HG03066 (cell line): ENCODE measurements at regions not wholly inside any gene's neighbourhood (a gene's known extent, or its start where the extent isn't known, plus 50 kb on each side); places are given as distances from the start of the nearest gene placed in this dataset.

Source experiments
- ATAC-seq: cut with Tn5 transposase; IDR thresholded peaks from one replicate; pipeline ENCODE4 v1.9.1; 2021; ENCODE audit warnings: low read depth; ENCODE audit not compliant: unreplicated experiment

DNA sequence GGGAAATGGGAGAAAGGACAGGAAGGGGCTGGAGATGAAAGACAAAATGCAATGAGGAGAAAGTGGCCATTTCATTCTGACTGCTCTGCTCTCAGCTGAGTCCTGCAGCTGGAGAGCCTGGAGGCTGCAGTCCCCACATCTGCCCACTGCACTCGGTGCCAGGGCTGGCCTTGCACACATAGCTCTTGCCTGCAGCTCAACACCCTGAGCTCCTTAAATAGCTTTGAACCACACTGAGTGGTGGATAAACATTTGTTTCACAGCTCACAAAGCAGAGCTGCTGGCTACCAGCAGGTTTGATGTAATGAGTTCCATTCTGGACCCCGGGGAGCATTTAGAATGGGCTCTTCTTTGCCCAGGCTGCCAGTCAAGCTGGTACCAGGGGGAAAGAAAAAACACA, 426.1 kb upstream of the CADM1 start:
- ATAC-seq = no peak

DNA sequence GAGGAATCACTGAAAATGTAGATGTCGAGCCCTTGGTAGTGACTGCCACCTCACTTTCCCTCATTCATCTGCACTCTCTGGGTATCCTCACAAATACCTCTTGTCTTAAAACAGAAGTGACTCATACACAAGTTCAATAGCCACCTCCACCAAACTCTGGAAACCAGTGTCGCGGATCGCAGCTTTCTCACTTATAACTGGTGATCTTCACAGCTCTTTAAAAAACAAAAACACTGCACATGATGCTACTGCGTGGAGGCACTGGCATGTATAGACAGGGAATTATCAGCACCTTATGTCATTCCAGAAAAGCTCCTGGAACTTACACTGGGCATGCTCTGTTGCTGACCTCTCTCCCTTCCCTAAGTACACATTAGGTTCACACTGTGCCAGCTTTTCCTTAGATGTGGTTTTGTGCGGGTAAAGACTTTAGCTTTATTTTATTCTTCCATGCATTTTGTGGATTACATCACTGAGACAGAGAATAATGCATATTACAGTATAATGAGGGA, 425.5 kb upstream of the CADM1 start:
- peak; percentile 34 for ATAC-seq

DNA sequence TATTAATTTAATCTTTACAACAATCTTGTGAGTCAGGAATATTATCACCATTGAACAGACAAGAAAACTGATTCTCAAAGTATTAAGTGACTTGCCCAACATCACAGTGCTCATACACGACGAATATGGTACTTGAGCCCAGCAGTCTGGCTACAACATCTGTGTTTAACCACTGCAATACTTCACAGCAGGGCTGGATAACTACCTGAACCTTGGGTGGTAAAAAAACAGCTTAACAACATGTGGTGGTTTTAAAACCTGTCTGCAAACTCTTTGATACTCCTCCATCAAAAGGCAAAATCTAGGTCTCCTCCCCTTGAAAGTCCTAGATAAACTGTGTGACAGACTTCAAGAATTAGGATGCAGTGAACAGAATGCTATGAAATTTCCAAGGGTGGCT, 424.6 kb upstream of the CADM1 start:
- no peak for ATAC-seq

DNA sequence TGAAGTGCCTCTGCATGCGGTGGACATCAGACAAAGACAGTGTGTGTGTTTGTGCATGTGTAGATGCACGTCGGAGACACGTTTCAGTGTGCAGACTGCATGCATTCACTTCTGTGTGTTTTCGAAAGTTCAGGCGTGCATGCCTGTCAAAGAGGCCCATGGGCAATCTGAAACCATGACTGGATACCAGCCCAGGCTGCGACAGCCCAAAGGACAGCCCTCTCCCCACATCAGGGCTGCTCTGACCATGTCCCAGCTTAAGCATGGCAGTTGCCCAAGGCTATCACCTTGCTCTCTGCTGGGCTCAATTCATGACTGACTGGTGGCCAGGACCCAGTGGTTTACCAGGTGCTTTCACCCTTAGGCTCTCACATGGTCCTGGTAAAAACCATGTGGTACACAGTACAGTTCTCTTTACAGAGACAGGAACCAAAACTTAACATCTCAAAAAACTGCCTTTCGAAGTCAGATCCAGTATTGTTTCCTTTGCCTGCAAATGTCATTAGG, 423.7 kb upstream of the CADM1 start:
- peak; percentile 39 for ATAC-seq

DNA sequence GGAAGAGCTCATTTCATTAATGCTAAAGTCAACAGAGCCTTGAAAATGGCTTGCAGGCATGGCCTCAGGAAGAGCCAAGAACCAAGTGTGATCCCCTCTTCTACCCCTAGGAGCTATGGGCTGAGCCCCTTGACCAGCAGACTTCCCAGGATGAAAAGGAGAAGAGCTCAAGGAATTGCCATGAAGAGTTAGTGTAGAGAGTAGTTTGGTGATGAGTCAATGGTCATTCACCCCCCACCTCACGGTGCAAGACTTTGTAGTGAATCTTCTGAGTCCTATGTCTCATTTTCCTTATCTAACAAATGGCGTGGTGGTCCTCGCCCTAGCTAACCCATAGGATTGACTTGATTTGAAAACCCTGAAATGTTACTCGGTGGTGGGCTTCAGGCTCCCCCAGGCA, 422.4 kb upstream of the CADM1 start:
- ATAC-seq = no peak

DNA sequence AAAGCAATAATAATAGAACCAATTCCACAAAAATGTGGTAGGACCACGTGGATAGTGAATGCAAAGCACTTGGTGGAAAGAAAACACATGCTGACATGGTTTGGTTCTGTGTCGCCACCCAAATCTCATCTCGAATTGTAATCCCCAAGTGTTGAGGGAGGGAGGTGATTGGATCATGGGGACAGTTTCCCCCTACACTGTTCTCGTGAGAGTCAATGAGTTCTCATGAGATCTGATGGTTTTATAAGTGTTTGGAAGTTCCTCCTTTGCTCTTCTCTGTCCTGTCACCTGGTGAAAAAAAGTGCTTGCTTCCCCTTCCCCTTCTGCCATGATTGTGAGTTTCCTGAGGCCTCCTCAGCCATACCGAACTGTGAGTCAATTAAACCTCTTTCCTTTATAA, 421.9 kb upstream of the CADM1 start:
- ATAC-seq = no peak

DNA sequence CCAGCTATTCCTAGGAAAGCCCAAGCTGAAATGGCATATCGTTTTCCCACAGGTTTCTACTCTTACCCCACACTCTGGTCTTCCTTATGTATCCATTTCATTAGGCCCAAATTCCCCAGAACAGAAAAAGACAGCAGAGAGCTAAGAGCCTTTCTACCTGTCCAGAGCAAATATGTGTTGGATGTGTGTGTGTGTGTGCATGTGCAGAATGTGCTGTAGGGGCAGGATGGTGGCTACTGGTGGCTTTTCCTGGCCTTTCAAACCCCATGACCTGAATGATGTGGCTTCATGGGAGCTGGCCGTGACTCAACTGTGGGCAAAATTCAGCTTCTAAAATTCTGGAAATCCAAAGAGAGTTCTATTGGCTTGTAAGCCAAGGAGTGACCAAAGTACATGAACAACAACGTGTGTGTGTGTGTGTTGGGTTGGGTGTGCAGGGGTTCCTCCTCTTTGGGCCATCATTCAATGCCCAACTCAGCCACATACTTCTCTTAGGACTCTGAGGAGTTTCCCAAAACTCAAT, 421.4 kb upstream of the CADM1 start:
- no peak for ATAC-seq

DNA sequence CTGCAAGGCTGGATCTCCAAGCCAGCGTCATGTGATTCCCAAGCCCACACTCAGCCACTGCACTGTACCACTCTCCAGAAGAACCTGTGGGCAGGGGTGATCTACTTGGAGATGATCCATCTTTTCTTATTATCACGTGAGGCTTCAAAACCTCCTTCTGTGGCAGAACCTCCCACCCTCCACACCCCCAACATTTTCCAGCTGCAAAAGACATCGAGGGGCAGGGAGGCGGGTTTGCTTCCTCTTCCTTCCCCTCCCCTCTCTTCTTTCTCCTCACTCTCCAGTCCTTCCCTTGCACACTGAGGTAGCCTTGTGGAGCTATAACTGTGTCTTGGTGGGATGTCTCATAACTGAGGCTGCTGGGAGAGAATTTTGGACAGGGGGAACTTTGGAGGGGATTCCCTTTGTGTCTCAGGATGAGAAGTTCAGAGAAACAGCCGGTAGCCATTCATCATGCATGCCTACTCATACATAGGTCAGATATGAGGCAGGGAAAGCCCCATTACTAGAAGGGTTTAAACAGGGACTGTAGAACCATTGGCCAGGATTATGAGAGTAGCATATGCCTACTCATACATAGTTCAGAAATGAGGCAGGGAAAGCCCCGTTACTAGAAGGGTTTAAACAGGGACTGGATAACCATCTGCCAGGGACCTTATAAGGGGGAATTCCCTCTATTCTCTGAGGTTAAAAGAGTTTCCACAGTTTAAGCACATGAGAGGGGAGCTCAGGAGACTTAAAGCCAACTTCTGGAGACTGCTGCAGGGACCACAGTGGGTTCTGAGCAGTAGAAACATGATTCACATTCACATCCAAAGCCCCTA, 420.7 kb upstream of the CADM1 start:
- ATAC-seq = peak; percentile 68

DNA sequence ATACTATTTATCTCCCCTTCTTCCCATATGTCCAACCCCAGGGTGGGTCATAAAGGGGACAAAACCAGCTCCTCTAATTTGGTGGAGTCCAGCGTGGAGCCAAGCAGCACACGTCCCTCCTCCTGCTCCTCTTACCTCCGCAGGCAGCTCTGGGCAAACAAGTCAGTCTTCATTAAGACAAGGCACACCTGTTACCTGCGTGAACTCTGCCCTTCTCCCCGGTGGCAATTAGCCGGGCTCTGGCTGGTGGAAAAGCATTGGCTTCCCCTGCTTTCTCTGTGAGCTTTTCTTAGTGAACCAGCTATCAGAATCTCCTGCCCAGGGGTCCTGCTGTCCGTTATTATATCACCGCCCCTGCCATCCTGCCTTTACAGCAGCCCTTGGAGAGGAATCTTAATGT, 418.7 kb upstream of the CADM1 start:
- ATAC-seq = no peak

DNA sequence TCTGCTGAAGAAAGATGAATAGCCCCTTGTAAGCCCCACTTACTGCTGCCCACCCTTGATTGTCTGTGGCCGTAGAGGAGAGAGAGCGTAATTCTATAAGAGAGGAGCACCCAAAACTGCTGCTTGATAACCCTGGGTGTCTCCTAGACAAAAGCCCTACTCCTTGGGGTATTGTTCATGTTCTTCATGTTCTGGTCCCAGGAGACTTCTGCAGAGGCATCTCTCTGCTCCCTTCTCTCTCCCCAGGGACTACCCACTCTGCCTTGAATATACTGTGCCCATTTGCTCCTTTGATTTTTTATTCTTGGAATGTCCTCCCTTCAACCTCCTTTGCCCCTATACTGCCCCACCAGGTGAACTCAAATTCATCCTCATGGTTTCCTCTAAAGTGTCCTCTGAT, 417.8 kb upstream of the CADM1 start:
- no peak for ATAC-seq

DNA sequence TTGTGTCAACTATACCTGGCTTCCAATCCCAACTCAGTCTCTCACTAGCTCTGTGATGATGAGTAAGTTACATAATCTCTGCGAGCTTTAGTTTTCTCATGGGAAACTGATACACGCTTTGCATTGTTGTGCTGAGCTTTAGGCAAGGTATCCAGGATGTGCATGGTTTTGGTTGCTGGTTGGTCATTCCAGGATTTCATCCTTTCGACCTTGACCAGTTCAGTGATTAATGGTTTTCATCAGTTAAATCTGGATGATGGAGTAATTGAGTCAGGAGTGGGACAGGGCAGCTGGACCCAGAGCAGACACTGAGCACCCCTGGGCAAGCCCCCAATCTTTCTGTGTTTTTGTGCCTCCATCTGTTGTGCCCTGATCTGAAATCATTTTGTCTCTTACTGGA, 417.3 kb upstream of the CADM1 start:
- no peak for ATAC-seq

DNA sequence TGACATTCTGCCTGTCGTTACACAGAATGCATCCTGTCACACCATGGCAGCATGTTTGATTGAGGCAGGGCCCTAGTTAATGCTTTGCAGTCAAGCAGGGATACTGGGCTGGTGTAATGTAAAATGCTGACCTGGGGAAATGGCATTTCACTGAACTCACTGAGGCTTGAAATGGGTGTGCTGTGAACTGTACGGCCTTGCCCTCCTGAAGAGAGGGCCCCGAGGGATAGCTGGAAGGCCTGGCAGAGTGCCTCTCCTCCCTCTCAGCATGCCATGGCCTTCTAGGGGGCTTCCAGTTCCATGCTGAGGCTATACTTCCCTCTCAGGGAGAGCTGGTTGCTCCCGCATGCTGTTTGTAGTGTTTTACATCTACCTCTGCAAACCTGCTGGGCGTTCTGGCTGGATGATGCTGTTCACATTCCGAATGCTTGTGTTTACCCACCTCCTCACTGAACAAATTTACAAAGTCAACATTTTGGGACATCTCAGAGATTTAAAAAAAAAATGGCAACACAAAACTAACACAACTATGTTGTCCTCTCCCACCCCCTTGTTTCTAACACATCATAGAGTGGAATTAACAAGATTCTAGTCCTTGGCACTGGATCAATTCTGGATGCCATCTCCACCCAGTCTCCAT, 416.7 kb upstream of the CADM1 start:
- no peak for ATAC-seq

DNA sequence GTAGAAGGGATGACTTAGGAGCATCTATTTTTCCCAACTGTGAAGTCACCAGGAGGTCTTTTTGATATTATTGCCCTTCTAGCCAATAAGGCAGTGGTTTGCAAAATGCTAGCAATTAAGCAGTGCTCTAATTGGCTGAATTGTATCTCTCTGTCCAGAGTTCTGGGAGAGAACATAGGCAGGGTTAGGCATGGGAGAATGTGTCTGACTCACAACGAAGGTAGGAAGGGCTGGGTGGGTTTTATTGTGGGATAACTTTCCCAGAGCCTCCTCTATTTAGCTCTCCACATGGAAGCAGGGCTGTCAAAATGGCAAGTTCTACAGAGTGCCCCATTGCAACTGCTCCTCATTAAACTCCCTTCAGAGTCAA, 415.9 kb upstream of the CADM1 start:
- ATAC-seq = peak; percentile 11

DNA sequence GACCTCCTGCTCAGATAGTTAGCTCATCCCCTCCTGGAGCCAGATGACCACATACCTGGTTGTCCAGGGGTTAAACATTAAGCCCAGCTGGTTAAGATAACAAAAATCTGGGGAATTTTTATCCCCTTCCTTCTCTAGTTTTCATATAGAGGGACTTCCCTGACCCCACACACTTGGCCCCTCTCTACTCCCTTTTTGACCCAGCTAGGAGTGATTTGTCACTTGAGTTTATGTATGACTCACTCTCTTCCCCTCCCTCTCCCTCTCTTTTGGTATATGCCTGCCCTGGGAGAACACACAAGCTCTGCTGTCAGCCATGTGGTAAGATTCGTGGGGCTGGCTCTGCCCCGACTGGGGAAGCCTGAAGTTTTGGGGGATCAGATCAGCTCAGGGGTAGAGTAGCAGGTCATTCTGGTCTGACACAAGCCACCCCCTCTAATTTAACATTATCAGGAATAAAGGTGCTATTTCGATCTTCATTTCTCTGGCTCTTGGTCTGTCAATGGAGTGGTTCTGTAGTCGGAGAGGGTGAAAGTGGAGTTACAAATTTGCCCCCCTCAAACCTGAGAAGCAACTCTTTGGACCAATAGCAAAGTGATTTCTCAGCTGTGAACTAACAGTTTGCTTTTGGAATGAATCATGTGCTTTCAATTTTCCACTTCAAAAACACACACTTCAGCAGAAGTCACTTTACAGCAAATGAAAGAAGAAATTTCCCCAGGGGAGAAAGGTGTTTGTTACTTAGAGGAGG, 415.3 kb upstream of the CADM1 start:
- ATAC-seq = peak; percentile 61

DNA sequence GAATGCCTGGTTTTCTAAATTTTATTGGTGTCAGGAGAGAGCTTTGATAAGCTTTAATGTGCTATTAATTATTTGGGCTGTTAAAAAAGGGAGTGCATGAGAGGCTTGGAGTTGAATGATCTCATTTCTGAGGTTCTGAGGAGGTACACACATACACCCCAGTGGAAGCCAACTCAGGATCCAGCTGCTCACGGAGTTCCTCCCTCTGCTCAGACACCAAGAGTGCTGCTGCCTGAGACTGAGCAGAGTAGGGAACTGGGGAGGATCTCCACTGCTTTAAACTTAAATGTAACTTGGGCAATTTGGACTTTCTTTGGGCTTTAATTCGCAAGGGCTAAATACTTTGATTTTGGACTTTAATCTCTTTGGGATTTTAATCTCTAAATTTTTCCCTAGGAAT, 414.4 kb upstream of the CADM1 start:
- no peak for ATAC-seq

DNA sequence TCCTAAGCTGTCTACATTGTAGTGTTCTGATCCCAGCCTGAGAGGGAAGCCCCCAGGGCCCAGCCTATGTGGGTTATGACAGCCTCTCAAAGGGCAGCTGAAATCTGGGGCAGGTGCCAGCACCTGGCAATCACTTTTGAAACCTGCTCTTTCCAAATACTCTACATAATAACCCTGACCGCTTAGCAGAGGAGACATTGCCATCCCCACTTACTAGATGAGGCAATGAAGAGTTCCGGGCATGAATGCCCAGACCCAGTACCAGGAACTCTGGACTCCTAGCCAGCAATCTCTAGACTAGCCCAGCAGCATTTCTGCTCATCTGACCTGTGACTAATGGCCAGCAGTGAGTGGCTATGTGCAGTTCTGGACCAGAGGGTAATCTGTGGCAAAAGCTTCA, 412.4 kb upstream of the CADM1 start:
- ATAC-seq = no peak

DNA sequence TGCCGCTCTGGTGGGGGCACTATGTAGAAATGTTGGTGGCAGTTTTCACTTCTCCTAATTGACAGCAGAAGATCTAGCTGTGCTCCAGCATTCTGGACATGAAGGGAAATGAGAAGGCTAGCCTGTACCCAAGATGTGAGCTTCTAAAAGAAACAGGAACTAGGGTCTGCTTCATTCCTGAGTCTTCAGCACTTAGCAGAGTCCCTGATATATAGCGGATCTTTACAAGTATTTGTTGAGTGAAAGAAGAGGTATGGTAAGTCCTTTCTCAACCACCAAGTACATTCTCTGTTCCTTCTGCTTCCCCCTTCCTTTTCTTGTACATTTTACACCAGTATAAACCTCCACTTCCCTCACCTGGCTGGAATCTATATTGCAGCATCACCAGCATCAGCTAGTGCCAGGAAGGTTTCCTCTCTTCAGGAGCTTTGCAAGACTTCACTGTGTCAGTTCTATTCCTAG, 408.3 kb upstream of the CADM1 start:
- ATAC-seq = no peak

DNA sequence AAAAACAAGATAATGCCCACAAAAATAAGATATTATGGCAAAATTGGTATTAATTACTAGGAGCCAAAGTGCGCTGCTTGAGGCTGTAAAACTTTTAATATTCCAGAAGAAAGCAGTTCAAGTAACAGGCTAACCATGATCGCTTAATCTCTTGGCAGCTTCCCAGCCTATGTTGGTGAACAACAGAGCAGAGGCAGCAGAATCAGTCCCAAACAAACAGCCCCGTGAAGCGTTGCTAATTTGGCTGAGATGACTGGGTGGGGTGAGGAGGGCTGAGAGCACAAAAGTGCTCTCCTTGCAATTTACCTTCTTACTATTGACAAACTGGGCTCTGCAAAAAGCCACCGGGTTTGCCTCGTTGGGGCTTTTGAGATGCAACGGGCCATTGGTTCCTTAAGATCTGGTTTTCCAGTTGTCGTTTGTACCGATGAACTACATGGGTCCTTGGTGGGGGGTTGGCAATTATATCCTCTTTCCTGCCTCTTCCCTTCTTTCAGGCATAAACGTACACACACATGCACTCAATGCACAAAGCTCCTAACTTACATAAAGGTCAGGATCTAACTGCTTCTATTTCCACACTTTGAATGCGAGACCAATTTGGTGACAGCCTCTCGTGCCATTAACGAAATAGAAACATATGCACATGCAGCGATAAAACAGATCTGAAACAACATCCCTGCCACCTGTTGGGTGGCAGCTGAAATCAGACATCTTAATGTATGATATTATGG, 407.6 kb upstream of the CADM1 start:
- ATAC-seq = no peak

DNA sequence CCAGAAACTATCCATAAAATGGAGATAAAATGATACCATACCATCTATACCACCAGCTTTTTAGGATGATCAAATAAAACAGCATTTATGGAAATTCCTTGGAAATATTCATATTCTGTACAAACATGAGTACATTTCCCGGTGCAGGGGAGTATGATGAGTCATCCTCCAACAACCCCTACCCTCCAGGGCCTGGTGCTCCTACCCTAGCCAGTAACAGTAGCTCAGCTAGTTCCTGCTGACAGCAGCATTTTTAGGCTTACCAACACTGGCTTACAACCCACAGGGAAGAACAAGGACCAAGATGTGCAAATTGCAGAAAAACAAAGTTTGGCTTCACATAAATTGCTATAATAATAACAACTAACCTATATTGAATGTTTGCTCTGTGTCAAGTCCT, 406.2 kb upstream of the CADM1 start:
- no peak for ATAC-seq

DNA sequence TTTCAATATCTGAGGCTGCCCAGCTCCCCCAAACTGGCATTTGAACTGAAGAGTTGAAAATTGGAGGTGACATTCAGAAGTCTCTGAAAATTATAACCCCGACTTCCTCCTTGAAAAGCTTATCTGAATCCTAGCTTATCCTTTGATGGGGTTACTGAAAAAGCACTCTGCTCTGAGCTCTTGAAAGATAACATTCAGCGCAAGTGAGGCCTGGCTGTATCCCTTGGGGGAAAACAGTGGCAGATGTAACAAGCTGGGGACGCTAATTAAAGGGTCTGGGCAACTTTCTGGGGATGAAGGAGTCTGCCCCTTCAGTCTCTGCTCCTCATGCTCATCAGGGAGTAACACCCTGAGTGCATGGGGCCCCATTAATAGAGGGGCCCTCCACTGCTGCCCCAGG, 402.0 kb upstream of the CADM1 start:
- no peak for ATAC-seq
